ENCODE measurements at regions not wholly inside any gene's neighbourhood (a gene's known extent, or its start where the extent isn't known, plus 50 kb on each side); places are given as distances from the start of the nearest gene placed in this dataset.

- H3K9ac ChIP-seq (ENCODE audit: control insufficient read depth, extremely low read depth, insufficient read depth, low read length), result no peak overlapping the region
- no peak for DNase-seq (ENCODE audit: low read depth, low spot score)
- no peaks in the 10 kb centered on the region for H3K36me3 ChIP-seq (ENCODE audit: control insufficient read depth in 2 of 2, extremely low read depth in 1 of 2, insufficient read depth in 2 of 2, low read length in 2 of 2)
- H3K4me3 ChIP-seq (ENCODE audit: control insufficient read depth in 2 of 3, extremely low read depth in 1 of 3, insufficient read depth in 2 of 3, low read depth in 1 of 3, low read length in 3 of 3), result no peak overlapping the region
- H2AFZ ChIP-seq (ENCODE audit: control insufficient read depth, low read length), result no peak overlapping the region
- no peak overlapping the region for H3K27ac ChIP-seq (ENCODE audit: control insufficient read depth, insufficient read depth, low read length)
- H3K79me2 ChIP-seq (ENCODE audit: control insufficient read depth, insufficient read depth, low read length), result no peaks in the 10 kb centered on the region
- no peaks in the 10 kb centered on the region for H3K9me1 ChIP-seq (ENCODE audit: control insufficient read depth, extremely low read depth, insufficient read depth, low read length)
- H4K20me1 ChIP-seq (ENCODE audit: control insufficient read depth, extremely low read depth, insufficient read depth, low read length), result no peaks in the 10 kb centered on the region
- no peaks in the 10 kb centered on the region for H3K9me3 ChIP-seq (ENCODE audit: control insufficient read depth, low read depth, low read length)
- TF ChIP-seq CTCF (optimal IDR thresholded peaks at IDR 0.05 in 1 of 3, IDR thresholded peaks at IDR 0.05 in 1 of 3, conservative IDR thresholded peaks at IDR 0.05 in 1 of 3; ENCODE audit: extremely low read depth in 1 of 3, insufficient read depth in 2 of 3, low read length in 3 of 3) (no peak), EZH2 (IDR thresholded peaks at IDR 0.05; ENCODE audit: low read length) (no peak)
- H3K27me3 ChIP-seq (ENCODE audit: control insufficient read depth, extremely low read depth, insufficient read depth, low read length), result no peaks in the 10 kb centered on the region
- H3K4me1 ChIP-seq (ENCODE audit: control insufficient read depth, extremely low read depth, insufficient read depth, low read length), result no peaks in the 10 kb centered on the region
- no peak overlapping the region for H3K4me2 ChIP-seq (ENCODE audit: control insufficient read depth, extremely low read depth, insufficient read depth, low read depth, low read length)
- FAIRE-seq, result peak; percentile 58
- dilution Hi-C loops (cut with MboI; ENCODE audit: extremely low pct_ligation_motif_present, low sequenced_read_pairs), result no loop called here
These were observed 217.8 kb upstream of the EOMES start for GRCh38 chr3:27939940-27940339.

GRCh38 chr3:27943106-27943505 is 221.0 kb upstream of the EOMES start:
- no peak overlapping the region for H3K4me2 ChIP-seq (ENCODE audit: control insufficient read depth, extremely low read depth, insufficient read depth, low read depth, low read length)
- FAIRE-seq (peak; percentile 44), DNase-seq (ENCODE audit: low read depth, low spot score) (no peak)
- no peaks in the 10 kb centered on the region for H3K4me1 ChIP-seq (ENCODE audit: control insufficient read depth, extremely low read depth, insufficient read depth, low read length)
- H3K36me3 ChIP-seq (ENCODE audit: control insufficient read depth in 2 of 2, extremely low read depth in 1 of 2, insufficient read depth in 2 of 2, low read length in 2 of 2), result no peaks in the 10 kb centered on the region
- no peaks in the 10 kb centered on the region for H3K9me3 ChIP-seq (ENCODE audit: control insufficient read depth, low read depth, low read length)
- TF ChIP-seq EZH2 (IDR thresholded peaks at IDR 0.05; ENCODE audit: low read length) (no peak), CTCF (optimal IDR thresholded peaks at IDR 0.05 in 1 of 3, IDR thresholded peaks at IDR 0.05 in 1 of 3, conservative IDR thresholded peaks at IDR 0.05 in 1 of 3; ENCODE audit: extremely low read depth in 1 of 3, insufficient read depth in 2 of 3, low read length in 3 of 3) (peak; percentile 27 to 53 (median 52))
- no peaks in the 10 kb centered on the region for H3K79me2 ChIP-seq (ENCODE audit: control insufficient read depth, insufficient read depth, low read length)
- no peak overlapping the region for H2AFZ ChIP-seq (ENCODE audit: control insufficient read depth, low read length)
- no peak overlapping the region for H3K4me3 ChIP-seq (ENCODE audit: control insufficient read depth in 2 of 3, extremely low read depth in 1 of 3, insufficient read depth in 2 of 3, low read depth in 1 of 3, low read length in 3 of 3)
- H4K20me1 ChIP-seq (ENCODE audit: control insufficient read depth, extremely low read depth, insufficient read depth, low read length), result no peaks in the 10 kb centered on the region
- H3K9me1 ChIP-seq (ENCODE audit: control insufficient read depth, extremely low read depth, insufficient read depth, low read length), result no peaks in the 10 kb centered on the region
- H3K9ac ChIP-seq (ENCODE audit: control insufficient read depth, extremely low read depth, insufficient read depth, low read length), result no peak overlapping the region
- H3K27me3 ChIP-seq (ENCODE audit: control insufficient read depth, extremely low read depth, insufficient read depth, low read length), result no peaks in the 10 kb centered on the region
- dilution Hi-C loops (cut with MboI; ENCODE audit: extremely low pct_ligation_motif_present, low sequenced_read_pairs), result no loop called here
- no peak overlapping the region for H3K27ac ChIP-seq (ENCODE audit: control insufficient read depth, insufficient read depth, low read length)

Data from keratinocyte (primary cell).